Stomach (tissue), 8 donors: ENCODE measurements at regions not wholly inside any gene's neighbourhood (a gene's known extent, or its start where the extent isn't known, plus 50 kb on each side); places are given as distances from the start of the nearest gene placed in this dataset.

Experiments
- DNase-seq, 2 donors: peaks; one replicate each; pipeline versions ENCODE4 v3.0.0 to v3.0.0-alpha.2; 2013 to 2019
- H3K27ac ChIP-seq, 5 donors: fragments of 200-600 bp in 4 of 5; sonication (generic) in 4 of 5; one replicate each; pipeline ENCODE4 v1.5.1; 2013 to 2019; ENCODE audit warnings: mild to moderate bottlenecking in 1 of 5, moderate library complexity in 1 of 5
- H3K27me3 ChIP-seq, 3 donors: fragments of 200-600 bp; sonication (generic); one replicate each; pipeline ENCODE4 v1.5.1; 2017 to 2019; ENCODE audit warnings: mixed run types in 1 of 3
- H3K36me3 ChIP-seq, 4 donors: fragments of 200-600 bp; sonication (generic); 1 replicate in 3 of 4; 2 replicates in 1 of 4; pipeline ENCODE4 v1.5.1; 2016 to 2019
- H3K4me1 ChIP-seq, 4 donors: fragments of 200-600 bp; sonication (generic); one replicate each; pipeline ENCODE4 v1.5.1; 2016 to 2019
- H3K4me3 ChIP-seq, 4 donors: fragments of 200-600 bp; sonication (generic) in 3 of 4; one replicate each; pipeline ENCODE4 v1.5.1; 2016 to 2019; ENCODE audit warnings: mild to moderate bottlenecking in 1 of 4
- H3K9me3 ChIP-seq, 4 donors: fragments of 200-600 bp; sonication (generic); one replicate each; pipeline ENCODE4 v1.5.1; 2016 to 2019
- CTCF ChIP-seq, 7 experiments: fragments of 450-650 bp in 4 of 7; fragments of 200-600 bp in 3 of 7; sonication (generic) in 3 of 7; IDR thresholded peaks; one replicate each; pipeline ENCODE4 v1.5.1; 2016 to 2019; ENCODE audit warnings: antibody characterized with exemption in 7 of 7, control low read depth in 2 of 7, mild to moderate bottlenecking in 1 of 7
- EP300 ChIP-seq: sonication (generic); formaldehyde crosslinking; IDR thresholded peaks from one replicate; pipeline ENCODE4 v1.6.1; 2017; ENCODE audit warnings: antibody characterized with exemption
- POLR2A ChIP-seq, 4 donors: fragments of 450-650 bp; IDR thresholded peaks; one replicate each; pipeline ENCODE4 v1.6.1; 2016; ENCODE audit warnings: antibody characterized with exemption in 4 of 4, control low read depth in 2 of 4, mild to moderate bottlenecking in 1 of 4, moderate library complexity in 1 of 4
- POLR2AphosphoS5 ChIP-seq, 3 donors: sonication (generic); formaldehyde crosslinking; IDR thresholded peaks; one replicate each; pipeline ENCODE4 v1.6.1; 2016; ENCODE audit warnings: antibody characterized with exemption in 3 of 3
- WGBS, 5 donors: extraction: QIAGEN DNeasy Blood & Tissue Kit in 3 of 5; methylation state at CpG; one replicate each; pipeline versions ENCODE4 v1.1.5 to v1.1.7; 2013 to 2018; 5-methylcytosine and 5-hydroxymethylcytosine counted together
- intact Hi-C: fragments of 100-400 bp; cut with DNase I; formaldehyde crosslinking; loops from one replicate; pipeline ENCODE4 v1.15.1; 2023; ENCODE audit warnings: low total_unique reads
- donor health status: healthy with polysubstance abuse.
- donor health status: Bipolar disorder and iron deficiency.
- donor health status: healthy.

GRCh38 chr16:6967796-6968320 lies 364.8 kb upstream of the RBFOX1 start:
- no peak for DNase-seq
- no peak for TF ChIP-seq POLR2A (IDR thresholded peaks at IDR 0.05)
- TF ChIP-seq CTCF (IDR thresholded peaks at IDR 0.05), result no peak
- no peak for TF ChIP-seq EP300
- TF ChIP-seq POLR2AphosphoS5 (IDR thresholded peaks at IDR 0.05), result no peak
- H3K4me1 ChIP-seq, result no peaks in the 10 kb centered on the region
- no peaks in the 10 kb centered on the region for H3K36me3 ChIP-seq
- no peak overlapping the region for H3K4me3 ChIP-seq
- WGBS, 5 donors, result 59 to 76% (median 61%) methylated on average over 10 of the region's 10 CpGs
- peaks cover 0 to 13% (median 2%) of the 10 kb centered on the region in 4 donors for H3K9me3 ChIP-seq
- no peak overlapping the region for H3K27ac ChIP-seq
- H3K27me3 ChIP-seq, result no peaks in the 10 kb centered on the region
- intact Hi-C loops, result no loop called here

GRCh38 chr16:6966925-6967324 lies 365.7 kb upstream of the RBFOX1 start:
- TF ChIP-seq POLR2A (IDR thresholded peaks at IDR 0.05) (no peak), CTCF (IDR thresholded peaks at IDR 0.05) (no peak), EP300 (no peak), POLR2AphosphoS5 (IDR thresholded peaks at IDR 0.05) (no peak)
- 61 to 77% (median 67%) methylated on average over 1 of the region's 1 CpG for WGBS, 5 donors

GRCh38 chr16:6964679-6965078 lies 368.0 kb upstream of the RBFOX1 start:
- no peak for DNase-seq
- H3K27ac ChIP-seq, result no peak overlapping the region

More at GRCh38 chr16:6966925-6967324, 365.7 kb upstream of the RBFOX1 start:
- intact Hi-C loops, result no loop called here
- H3K27me3 ChIP-seq, result no peaks in the 10 kb centered on the region
- peaks cover 0 to 13% (median 2%) of the 10 kb centered on the region in 4 donors for H3K9me3 ChIP-seq
- no peaks in the 10 kb centered on the region for H3K36me3 ChIP-seq
- no peaks in the 10 kb centered on the region for H3K4me1 ChIP-seq
- DNase-seq, result no peak
- no peak overlapping the region for H3K4me3 ChIP-seq
- H3K27ac ChIP-seq, result no peak overlapping the region

GRCh38 chr16:6961704-6962103 lies 370.9 kb upstream of the RBFOX1 start:
- peaks cover 0 to 22% (median 6%) of the 10 kb centered on the region in 4 donors for H3K9me3 ChIP-seq
- TF ChIP-seq POLR2A (IDR thresholded peaks at IDR 0.05) (no peak), POLR2AphosphoS5 (IDR thresholded peaks at IDR 0.05) (no peak), EP300 (no peak), CTCF (IDR thresholded peaks at IDR 0.05) (no peak)
- 55 to 82% (median 72%) methylated on average over 3 of the region's 3 CpGs for WGBS, 5 donors
- no peak overlapping the region for H3K27ac ChIP-seq
- no peaks in the 10 kb centered on the region for H3K27me3 ChIP-seq
- no peak overlapping the region for H3K4me3 ChIP-seq
- no peaks in the 10 kb centered on the region for H3K36me3 ChIP-seq
- H3K4me1 ChIP-seq, result no peaks in the 10 kb centered on the region
- intact Hi-C loops, result no loop called here
- no peak for DNase-seq

More at GRCh38 chr16:6964679-6965078, 368.0 kb upstream of the RBFOX1 start:
- H3K4me1 ChIP-seq, result no peaks in the 10 kb centered on the region
- TF ChIP-seq EP300, result no peak
- TF ChIP-seq CTCF (IDR thresholded peaks at IDR 0.05), result no peak
- TF ChIP-seq POLR2A (IDR thresholded peaks at IDR 0.05), result no peak
- TF ChIP-seq POLR2AphosphoS5 (IDR thresholded peaks at IDR 0.05), result no peak
- peaks cover 0 to 22% (median 2%) of the 10 kb centered on the region in 4 donors for H3K9me3 ChIP-seq
- no peaks in the 10 kb centered on the region for H3K27me3 ChIP-seq
- intact Hi-C loops, result no loop called here
- 68 to 81% (median 72%) methylated on average over 5 of the region's 5 CpGs for WGBS, 5 donors
- H3K4me3 ChIP-seq, result no peak overlapping the region
- no peaks in the 10 kb centered on the region for H3K36me3 ChIP-seq
